Suprapubic skin (tissue), 3 donors: ENCODE measurements at regions not wholly inside any gene's neighbourhood (a gene's known extent, or its start where the extent isn't known, plus 50 kb on each side); places are given as distances from the start of the nearest gene placed in this dataset.

Experiments
- POLR2A ChIP-seq, 2 donors: fragments of 450-650 bp; IDR thresholded peaks; one replicate each; pipeline ENCODE4 v1.6.1; 2017; ENCODE audit warnings: antibody characterized with exemption in 2 of 2, mild to moderate bottlenecking in 2 of 2, moderate library complexity in 2 of 2
- TF ChIP-seq, protein P1 (sequence below), 2 donors: fragments of 200-600 bp in 1 of 2; fragments of 450-650 bp in 1 of 2; sonication (generic) in 1 of 2; IDR thresholded peaks; one replicate each; pipeline ENCODE4 v1.5.1; 2016 to 2019; ENCODE audit warnings: antibody characterized with exemption in 2 of 2, mild to moderate bottlenecking in 1 of 2, moderate library complexity in 1 of 2

DNA sequence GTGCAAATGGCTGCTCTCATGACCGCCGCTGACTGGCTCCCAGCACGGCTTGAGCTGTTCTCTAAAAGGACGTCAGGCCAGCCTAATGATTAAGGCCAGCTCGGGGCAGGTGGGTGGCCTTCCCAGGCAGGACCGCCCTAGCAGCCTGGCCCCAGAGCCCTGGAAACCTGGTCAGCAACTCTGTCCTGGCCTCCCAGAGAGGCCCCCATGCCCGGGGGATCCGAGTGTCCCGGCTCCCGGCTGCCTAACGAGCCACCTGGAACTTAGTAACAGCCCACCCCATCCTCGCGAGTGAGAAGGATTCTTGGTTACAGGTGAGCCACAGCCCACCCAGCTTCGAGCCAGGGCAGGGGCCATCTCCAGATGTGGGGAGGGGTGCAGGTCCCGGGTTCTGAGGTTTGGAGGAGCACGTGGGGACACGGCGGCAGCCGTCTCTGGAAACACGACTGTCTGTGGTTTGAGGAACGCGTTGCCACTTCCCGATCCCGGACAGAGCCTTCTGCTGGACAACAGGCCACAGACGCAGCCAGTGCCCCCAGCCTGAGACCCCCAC is 73.8 kb upstream of the FBRSL1 start:
- TF ChIP-seq, protein P1, sequence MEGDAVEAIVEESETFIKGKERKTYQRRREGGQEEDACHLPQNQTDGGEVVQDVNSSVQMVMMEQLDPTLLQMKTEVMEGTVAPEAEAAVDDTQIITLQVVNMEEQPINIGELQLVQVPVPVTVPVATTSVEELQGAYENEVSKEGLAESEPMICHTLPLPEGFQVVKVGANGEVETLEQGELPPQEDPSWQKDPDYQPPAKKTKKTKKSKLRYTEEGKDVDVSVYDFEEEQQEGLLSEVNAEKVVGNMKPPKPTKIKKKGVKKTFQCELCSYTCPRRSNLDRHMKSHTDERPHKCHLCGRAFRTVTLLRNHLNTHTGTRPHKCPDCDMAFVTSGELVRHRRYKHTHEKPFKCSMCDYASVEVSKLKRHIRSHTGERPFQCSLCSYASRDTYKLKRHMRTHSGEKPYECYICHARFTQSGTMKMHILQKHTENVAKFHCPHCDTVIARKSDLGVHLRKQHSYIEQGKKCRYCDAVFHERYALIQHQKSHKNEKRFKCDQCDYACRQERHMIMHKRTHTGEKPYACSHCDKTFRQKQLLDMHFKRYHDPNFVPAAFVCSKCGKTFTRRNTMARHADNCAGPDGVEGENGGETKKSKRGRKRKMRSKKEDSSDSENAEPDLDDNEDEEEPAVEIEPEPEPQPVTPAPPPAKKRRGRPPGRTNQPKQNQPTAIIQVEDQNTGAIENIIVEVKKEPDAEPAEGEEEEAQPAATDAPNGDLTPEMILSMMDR (IDR thresholded peaks at IDR 0.05): no peak
- no peak for TF ChIP-seq POLR2A (IDR thresholded peaks at IDR 0.05)
